ENCODE measurements at regions not wholly inside any gene's neighbourhood (a gene's known extent, or its start where the extent isn't known, plus 50 kb on each side); places are given as distances from the start of the nearest gene placed in this dataset.

GRCh38 chr10:33753389-33753788 is 418.9 kb upstream of the NRP1 start:
- intact Hi-C loops (cut with micrococcal nuclease): no loop called here

GRCh38 chr10:33749790-33750189 is 415.3 kb upstream of the NRP1 start:
- intact Hi-C loops (cut with micrococcal nuclease): no loop called here

GRCh38 chr10:33749067-33749735 is 414.7 kb upstream of the NRP1 start:
- intact Hi-C loops (cut with micrococcal nuclease): no loop called here

GRCh38 chr10:33746836-33747268 is 412.4 kb upstream of the NRP1 start:
- intact Hi-C loops (cut with micrococcal nuclease): no loop called here

GRCh38 chr10:33746186-33746585 is 411.7 kb upstream of the NRP1 start:
- intact Hi-C loops (cut with micrococcal nuclease): no loop called here

GRCh38 chr10:33743429-33743857 is 409.0 kb upstream of the NRP1 start:
- intact Hi-C loops (cut with micrococcal nuclease): no loop called here

GRCh38 chr10:33739031-33739430 is 404.6 kb upstream of the NRP1 start:
- intact Hi-C loops (cut with micrococcal nuclease): no loop called here

GRCh38 chr10:33735464-33735923 is 401.0 kb upstream of the NRP1 start:
- intact Hi-C loops (cut with micrococcal nuclease): no loop called here

- intact Hi-C loops (cut with micrococcal nuclease): no loop called here
Measured at GRCh38 chr10:33734393-33735155, 400.1 kb upstream of the NRP1 start.

- intact Hi-C loops (cut with micrococcal nuclease): no loop called here
Measured at GRCh38 chr10:33733058-33733457, 398.6 kb upstream of the NRP1 start.

GRCh38 chr10:33732161-33732680 is 397.8 kb upstream of the NRP1 start:
- intact Hi-C loops (cut with micrococcal nuclease): no loop called here

- intact Hi-C loops (cut with micrococcal nuclease): no loop called here
Measured at GRCh38 chr10:33731322-33731721, 396.9 kb upstream of the NRP1 start.

GRCh38 chr10:33725430-33725829 is 391.0 kb upstream of the NRP1 start:
- intact Hi-C loops (cut with micrococcal nuclease): no loop called here

GRCh38 chr10:33723181-33723580 is 388.7 kb upstream of the NRP1 start:
- intact Hi-C loops (cut with micrococcal nuclease): no loop called here

- intact Hi-C loops (cut with micrococcal nuclease): no loop called here
Measured at GRCh38 chr10:33722067-33722466, 387.6 kb upstream of the NRP1 start.

GRCh38 chr10:33721509-33721908 is 387.0 kb upstream of the NRP1 start:
- intact Hi-C loops (cut with micrococcal nuclease): no loop called here

- intact Hi-C loops (cut with micrococcal nuclease): no loop called here
Measured at GRCh38 chr10:33720161-33720560, 385.7 kb upstream of the NRP1 start.

- intact Hi-C loops (cut with micrococcal nuclease): no loop called here
Measured at GRCh38 chr10:33719005-33719703, 384.7 kb upstream of the NRP1 start.

GRCh38 chr10:33716501-33717267 is 382.2 kb upstream of the NRP1 start:
- intact Hi-C loops (cut with micrococcal nuclease): no loop called here

- intact Hi-C loops (cut with micrococcal nuclease): no loop called here
Measured at GRCh38 chr10:33715303-33715975, 381.0 kb upstream of the NRP1 start.

GRCh38 chr10:33712825-33713224 is 378.4 kb upstream of the NRP1 start:
- intact Hi-C loops (cut with micrococcal nuclease): no loop called here
